DND-41 (cell line): ENCODE measurements at regions not wholly inside any gene's neighbourhood (a gene's known extent, or its start where the extent isn't known, plus 50 kb on each side); places are given as distances from the start of the nearest gene placed in this dataset.

Source experiments
- ATAC-seq: fragments of 200-7000 bp; cut with Tn5 transposase; 3 replicates; pipeline ENCODE4 v1.9.1; 2021; ENCODE audit warnings: low read depth; ENCODE audit not compliant: insufficient read depth
- DNase-seq: peaks from one replicate; pipeline ENCODE4 v3.0.0-alpha.2; 2020
- H2AFZ ChIP-seq: 2 replicates; pipeline ENCODE4 v1.6.0; 2012; ENCODE audit warnings: low read depth, low read length
- H3K27ac ChIP-seq: 2 replicates; pipeline ENCODE4 v1.5.1; 2012; ENCODE audit warnings: low read length, inconsistent platforms
- H3K27me3 ChIP-seq: fragments of 200-600 bp; sonication (generic); 2 replicates; pipeline ENCODE4 v1.6.0; 2012; ENCODE audit warnings: low read length, mild to moderate bottlenecking, inconsistent platforms; ENCODE audit not compliant: insufficient read depth, poor library complexity
- H3K36me3 ChIP-seq: 2 replicates; pipeline ENCODE4 v1.5.1; 2012; ENCODE audit warnings: low read length, inconsistent platforms; ENCODE audit not compliant: insufficient read depth
- H3K4me1 ChIP-seq: 2 replicates; pipeline ENCODE4 v1.5.1; 2012; ENCODE audit warnings: mild to moderate bottlenecking, low read length; ENCODE audit not compliant: insufficient read depth
- H3K4me2 ChIP-seq: 2 replicates; pipeline ENCODE4 v1.6.0; 2012; ENCODE audit warnings: mild to moderate bottlenecking, moderate library complexity, low read length, inconsistent platforms; ENCODE audit not compliant: insufficient read depth
- H3K4me3 ChIP-seq, 2 experiments: fragments of 200-600 bp in 1 of 2; shearing (Covaris generic) in 1 of 2; 2 replicates each; pipeline ENCODE4 v1.5.1; 2012 to 2016; ENCODE audit warnings: inconsistent platforms in 2 of 2, low read length in 2 of 2, mild to moderate bottlenecking in 2 of 2, low read depth in 1 of 2, moderate library complexity in 1 of 2
- H3K79me2 ChIP-seq: 2 replicates; pipeline ENCODE4 v1.6.0; 2012; ENCODE audit warnings: low read length, inconsistent platforms; ENCODE audit not compliant: insufficient read depth
- H3K9ac ChIP-seq: 2 replicates; pipeline ENCODE4 v1.6.0; 2012; ENCODE audit warnings: low read depth, mild to moderate bottlenecking, inconsistent platforms, low read length, moderate library complexity
- H3K9me3 ChIP-seq: 2 replicates; pipeline ENCODE4 v1.5.1; 2012; ENCODE audit warnings: low read length, moderate library complexity, mild to moderate bottlenecking, inconsistent platforms; ENCODE audit not compliant: insufficient read depth, severe bottlenecking
- H4K20me1 ChIP-seq: 2 replicates; pipeline ENCODE4 v1.6.0; 2012; ENCODE audit warnings: low read length; ENCODE audit not compliant: insufficient read depth
- EZH2 ChIP-seq: IDR thresholded peaks from 3 replicates; pipeline ENCODE4 v1.6.1; 2012; ENCODE audit warnings: borderline replicate concordance, low read depth, mild to moderate bottlenecking, moderate library complexity, low read length, inconsistent platforms; ENCODE audit not compliant: severe bottlenecking
- TF ChIP-seq, protein P1 (sequence below): IDR thresholded peaks from 2 replicates; pipeline ENCODE4 v1.5.1; 2012; ENCODE audit warnings: borderline replicate concordance, low read length, moderate library complexity, mild to moderate bottlenecking; ENCODE audit not compliant: poor library complexity, severe bottlenecking; ENCODE audit errors: extremely low read depth

GRCh38 chr5:9780501-9780900 lies 150.3 kb upstream of the TAS2R1 start:
- Histone ChIP-seq H3K27ac (no peak overlapping the region), H3K9me3 (peaks cover 4% of the 10 kb centered on the region), H3K9ac (no peak overlapping the region), H3K79me2 (no peaks in the 10 kb centered on the region), H4K20me1 (no peaks in the 10 kb centered on the region), H3K27me3 (no peaks in the 10 kb centered on the region), H3K36me3 (no peaks in the 10 kb centered on the region), H3K4me1 (no peaks in the 10 kb centered on the region), H3K4me2 (no peak overlapping the region), H3K4me3 (no peak overlapping the region), H2AFZ (no peak overlapping the region)
- DNase-seq (no peak), ATAC-seq (no peak)
- TF ChIP-seq EZH2, result no peak
- TF ChIP-seq, protein P1, sequence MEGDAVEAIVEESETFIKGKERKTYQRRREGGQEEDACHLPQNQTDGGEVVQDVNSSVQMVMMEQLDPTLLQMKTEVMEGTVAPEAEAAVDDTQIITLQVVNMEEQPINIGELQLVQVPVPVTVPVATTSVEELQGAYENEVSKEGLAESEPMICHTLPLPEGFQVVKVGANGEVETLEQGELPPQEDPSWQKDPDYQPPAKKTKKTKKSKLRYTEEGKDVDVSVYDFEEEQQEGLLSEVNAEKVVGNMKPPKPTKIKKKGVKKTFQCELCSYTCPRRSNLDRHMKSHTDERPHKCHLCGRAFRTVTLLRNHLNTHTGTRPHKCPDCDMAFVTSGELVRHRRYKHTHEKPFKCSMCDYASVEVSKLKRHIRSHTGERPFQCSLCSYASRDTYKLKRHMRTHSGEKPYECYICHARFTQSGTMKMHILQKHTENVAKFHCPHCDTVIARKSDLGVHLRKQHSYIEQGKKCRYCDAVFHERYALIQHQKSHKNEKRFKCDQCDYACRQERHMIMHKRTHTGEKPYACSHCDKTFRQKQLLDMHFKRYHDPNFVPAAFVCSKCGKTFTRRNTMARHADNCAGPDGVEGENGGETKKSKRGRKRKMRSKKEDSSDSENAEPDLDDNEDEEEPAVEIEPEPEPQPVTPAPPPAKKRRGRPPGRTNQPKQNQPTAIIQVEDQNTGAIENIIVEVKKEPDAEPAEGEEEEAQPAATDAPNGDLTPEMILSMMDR, result no peak

DNA sequence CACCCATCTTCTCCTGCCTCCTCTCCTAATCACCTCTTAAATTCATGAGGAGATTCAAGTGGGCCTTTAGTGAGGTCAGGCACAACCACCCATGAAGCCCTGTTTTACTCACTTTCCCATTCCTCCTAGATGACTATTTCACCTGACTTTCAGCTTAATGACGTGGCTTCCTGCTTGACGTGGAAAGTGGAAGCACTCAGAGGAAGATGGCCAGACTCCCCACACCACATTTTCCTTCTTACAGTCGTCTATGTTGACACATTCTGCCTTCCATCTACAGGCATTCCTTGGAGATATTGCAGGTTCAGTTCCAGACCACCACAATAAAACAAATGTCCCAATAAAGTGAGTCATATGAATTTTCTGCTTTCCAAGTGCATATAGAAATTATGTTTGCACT lies 146.4 kb upstream of the TAS2R1 start:
- no peak overlapping the region for H2AFZ ChIP-seq
- H3K27me3 ChIP-seq, result no peaks in the 10 kb centered on the region
- ATAC-seq (no peak), DNase-seq (no peak)
- no peaks in the 10 kb centered on the region for H3K79me2 ChIP-seq
- H3K4me3 ChIP-seq, result no peak overlapping the region
- H3K36me3 ChIP-seq, result no peaks in the 10 kb centered on the region
- no peak overlapping the region for H3K27ac ChIP-seq
- TF ChIP-seq EZH2, result no peak
- TF ChIP-seq, protein P1, result no peak
- H4K20me1 ChIP-seq, result no peaks in the 10 kb centered on the region
- no peak overlapping the region for H3K4me2 ChIP-seq
- H3K9me3 ChIP-seq, result peaks cover 4% of the 10 kb centered on the region
- H3K4me1 ChIP-seq, result no peaks in the 10 kb centered on the region
- no peak overlapping the region for H3K9ac ChIP-seq

GRCh38 chr5:9775339-9775738 lies 145.2 kb upstream of the TAS2R1 start:
- Histone ChIP-seq H3K27me3 (no peaks in the 10 kb centered on the region), H3K36me3 (no peaks in the 10 kb centered on the region), H4K20me1 (no peaks in the 10 kb centered on the region), H3K4me2 (no peak overlapping the region), H3K79me2 (no peaks in the 10 kb centered on the region), H3K9me3 (no peaks in the 10 kb centered on the region), H3K4me3 (no peak overlapping the region), H3K9ac (no peak overlapping the region), H3K4me1 (no peaks in the 10 kb centered on the region), H3K27ac (no peak overlapping the region), H2AFZ (no peak overlapping the region)
- no peak for DNase-seq
- no peak for TF ChIP-seq EZH2
- TF ChIP-seq, protein P1, result no peak
- ATAC-seq, result no peak
